ENCODE measurements at regions not wholly inside any gene's neighbourhood (a gene's known extent, or its start where the extent isn't known, plus 50 kb on each side); places are given as distances from the start of the nearest gene placed in this dataset.
A peak's percentile ranks its signal among the peaks of the same experiment; 100 is the strongest.

DNA sequence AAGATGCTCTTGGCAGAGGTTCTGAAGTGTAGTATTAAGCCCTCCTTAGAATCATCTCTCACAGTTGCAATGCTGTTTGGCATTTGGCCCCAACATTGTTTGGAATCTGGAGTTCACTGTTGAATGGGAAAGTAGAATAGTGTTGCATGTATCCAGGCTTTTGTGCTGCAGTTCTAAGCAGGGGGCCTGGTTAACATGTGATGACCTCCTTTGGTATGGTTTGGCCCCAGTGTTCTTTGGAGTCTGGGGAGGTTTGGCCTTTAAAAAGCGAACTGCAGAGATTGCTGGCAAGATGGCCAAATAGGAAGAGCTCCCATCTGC lies 61.8 kb upstream of the PLD5 start:
- H4K8ac ChIP-seq (ENCODE audit: low read depth, low read length), result no peak overlapping the region
- no peak overlapping the region for H3K18ac ChIP-seq (ENCODE audit: low read length)
- no peaks in the 10 kb centered on the region for H3K36me3 ChIP-seq (replicated peaks in 1 of 2; ENCODE audit: control insufficient read depth in 2 of 2, insufficient read depth in 2 of 2, low read length in 2 of 2)
- peak; percentile 26 for DNase-seq (ENCODE audit: low spot score)
- H2BK12ac ChIP-seq (ENCODE audit: low read length), result no peak overlapping the region
- no peak overlapping the region for H3K9ac ChIP-seq (ENCODE audit: low read depth, low read length, poor library complexity)
- no peak overlapping the region for H2AK5ac ChIP-seq (ENCODE audit: low read depth, low read length)
- peak overlapping the region; percentile 85 for H3K27ac ChIP-seq (replicated peaks; ENCODE audit: low read length)
- no peak overlapping the region for H2BK120ac ChIP-seq (ENCODE audit: low read depth, low read length)
- H2BK5ac ChIP-seq (ENCODE audit: low read length), result no peak overlapping the region
- no peak overlapping the region for H3K4me3 ChIP-seq (ENCODE audit: low read length in 2 of 2)
- no peaks in the 10 kb centered on the region for H3K79me1 ChIP-seq (ENCODE audit: low read depth, low read length)
- WGBS, 2 donors (ENCODE audit: extremely low coverage in 2 of 2, insufficient read length in 2 of 2, insufficient replicate concordance in 1 of 2), result no CpG with 5 or more reads among the region's 1 CpG
- H3K23ac ChIP-seq (ENCODE audit: low read depth, low read length, poor library complexity), result no peak overlapping the region
- peaks cover 5 to 15% of the 10 kb centered on the region in 2 donors for H3K4me1 ChIP-seq (ENCODE audit: control insufficient read depth in 2 of 2, insufficient read depth in 1 of 2, low read depth in 1 of 2, low read length in 2 of 2)
- H3K14ac ChIP-seq (ENCODE audit: low read length), result no peak overlapping the region
- no peak overlapping the region for H2BK15ac ChIP-seq (ENCODE audit: low read length)
- peaks cover 0 to 25% of the 10 kb centered on the region in 2 donors for H3K9me3 ChIP-seq (replicated peaks in 1 of 2; ENCODE audit: control insufficient read depth in 2 of 2, insufficient read depth in 1 of 2, low read depth in 1 of 2, low read length in 2 of 2)
- H4K91ac ChIP-seq (ENCODE audit: low read depth, low read length, poor library complexity), result no peak overlapping the region
- no peak overlapping the region for H3K4ac ChIP-seq (ENCODE audit: low read length)
- H3K27me3 ChIP-seq (ENCODE audit: control insufficient read depth in 3 of 3, insufficient read depth in 3 of 3, low read depth in 1 of 3, low read length in 3 of 3), result peaks cover 0 to 48% (median 0%) of the 10 kb centered on the region in 3 experiments
- peak overlapping the region; percentile 25 for H3K4me2 ChIP-seq (ENCODE audit: insufficient read depth, low read length, poor library complexity, severe bottlenecking)
- H2AFZ ChIP-seq (ENCODE audit: low read length), result no peak overlapping the region

DNA sequence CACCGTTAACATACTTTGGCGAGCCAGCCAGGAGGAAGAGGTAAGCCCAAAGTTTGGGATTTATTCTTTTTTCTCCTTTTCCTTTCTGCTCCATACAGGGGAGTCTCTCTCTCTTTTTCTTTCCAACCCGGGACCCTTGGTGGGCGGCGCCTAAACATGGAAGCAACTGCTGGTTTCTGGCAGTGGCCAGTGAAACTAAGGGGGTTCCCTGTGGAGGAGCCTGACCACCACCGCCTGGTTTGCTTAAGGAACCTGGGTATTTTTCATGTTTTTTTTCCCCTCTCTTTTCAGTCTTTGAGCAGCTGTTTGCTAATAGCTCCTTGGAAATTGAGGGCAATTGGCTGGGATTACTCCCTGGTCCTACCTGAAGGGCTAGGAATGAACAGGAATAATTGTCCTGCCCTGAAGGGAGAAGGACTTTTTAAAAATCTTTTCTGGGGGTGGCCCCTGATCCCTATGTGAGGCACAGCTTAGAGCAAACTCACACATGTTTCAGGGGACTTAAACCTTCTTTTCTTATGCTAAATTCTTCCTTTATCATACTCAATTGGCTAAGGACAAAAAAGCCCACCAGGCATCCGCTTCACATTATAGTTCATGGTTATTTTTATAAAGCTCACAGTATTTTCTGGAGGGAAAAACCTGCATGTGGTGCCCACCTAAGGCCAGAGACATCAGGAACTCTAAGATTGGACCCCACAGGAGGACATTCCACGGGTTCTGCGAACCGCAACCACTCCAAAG lies 61.3 kb upstream of the PLD5 start:
- Histone ChIP-seq H3K14ac (ENCODE audit: low read length) (no peak overlapping the region), H3K9me3 (replicated peaks in 1 of 2; ENCODE audit: control insufficient read depth in 2 of 2, insufficient read depth in 1 of 2, low read depth in 1 of 2, low read length in 2 of 2) (peaks cover 0 to 25% of the 10 kb centered on the region in 2 donors), H3K23ac (ENCODE audit: low read depth, low read length, poor library complexity) (no peak overlapping the region), H2BK5ac (ENCODE audit: low read length) (no peak overlapping the region), H3K4me1 (ENCODE audit: control insufficient read depth in 2 of 2, insufficient read depth in 1 of 2, low read depth in 1 of 2, low read length in 2 of 2) (peaks cover 5 to 15% of the 10 kb centered on the region in 2 donors), H3K4me3 (ENCODE audit: low read length in 2 of 2) (no peak overlapping the region), H2BK15ac (ENCODE audit: low read length) (no peak overlapping the region), H3K9ac (ENCODE audit: low read depth, low read length, poor library complexity) (no peak overlapping the region), H2AFZ (ENCODE audit: low read length) (no peak overlapping the region), H2BK12ac (ENCODE audit: low read length) (no peak overlapping the region), H3K36me3 (replicated peaks in 1 of 2; ENCODE audit: control insufficient read depth in 2 of 2, insufficient read depth in 2 of 2, low read length in 2 of 2) (no peaks in the 10 kb centered on the region), H3K27ac (replicated peaks; ENCODE audit: low read length) (peak overlapping the region; percentile 85), H4K8ac (ENCODE audit: low read depth, low read length) (no peak overlapping the region), H4K91ac (ENCODE audit: low read depth, low read length, poor library complexity) (no peak overlapping the region), H3K27me3 (ENCODE audit: control insufficient read depth in 3 of 3, insufficient read depth in 3 of 3, low read depth in 1 of 3, low read length in 3 of 3) (peaks cover 0 to 53% (median 0%) of the 10 kb centered on the region in 3 experiments), H2BK120ac (ENCODE audit: low read depth, low read length) (no peak overlapping the region), H3K79me1 (ENCODE audit: low read depth, low read length) (no peaks in the 10 kb centered on the region), H3K4me2 (ENCODE audit: insufficient read depth, low read length, poor library complexity, severe bottlenecking) (peak overlapping the region; percentile 25), H2AK5ac (ENCODE audit: low read depth, low read length) (no peak overlapping the region), H3K18ac (ENCODE audit: low read length) (no peak overlapping the region), H3K4ac (ENCODE audit: low read length) (no peak overlapping the region)
- DNase-seq (ENCODE audit: low spot score), result peak; percentile 15
- WGBS, 2 donors (ENCODE audit: extremely low coverage in 2 of 2, insufficient read length in 2 of 2, insufficient replicate concordance in 1 of 2), result no CpG with 5 or more reads among the region's 10 CpGs

DNA sequence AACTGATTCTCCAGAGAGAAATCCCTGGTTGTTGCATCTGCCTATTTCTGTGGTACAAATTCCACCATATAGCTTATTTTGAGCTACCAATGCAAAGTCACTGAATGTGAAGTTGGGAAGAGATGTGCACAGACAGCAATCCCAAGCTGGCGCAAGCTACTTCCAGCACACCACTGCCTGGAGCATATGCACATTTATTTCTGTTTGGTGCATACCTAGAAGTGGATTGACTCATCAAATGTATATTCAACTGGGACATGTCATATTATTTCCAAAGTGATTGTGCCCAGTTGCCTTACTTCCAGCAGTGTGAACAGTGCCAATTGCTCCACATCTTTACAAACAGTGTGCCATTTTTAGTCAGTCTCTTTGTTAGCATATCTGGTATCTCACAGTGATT lies 58.2 kb upstream of the PLD5 start:
- Histone ChIP-seq H3K9ac (ENCODE audit: low read depth, low read length, poor library complexity) (no peak overlapping the region), H2BK5ac (ENCODE audit: low read length) (no peak overlapping the region), H2BK120ac (ENCODE audit: low read depth, low read length) (no peak overlapping the region), H2BK12ac (ENCODE audit: low read length) (no peak overlapping the region), H3K4me3 (ENCODE audit: low read length in 2 of 2) (no peak overlapping the region), H3K27me3 (ENCODE audit: control insufficient read depth in 3 of 3, insufficient read depth in 3 of 3, low read depth in 1 of 3, low read length in 3 of 3) (peaks cover 0 to 64% (median 0%) of the 10 kb centered on the region in 3 experiments), H3K23ac (ENCODE audit: low read depth, low read length, poor library complexity) (no peak overlapping the region), H2BK15ac (ENCODE audit: low read length) (no peak overlapping the region), H3K27ac (replicated peaks; ENCODE audit: low read length) (no peak overlapping the region), H3K4me1 (ENCODE audit: control insufficient read depth in 2 of 2, insufficient read depth in 1 of 2, low read depth in 1 of 2, low read length in 2 of 2) (peaks cover 5 to 15% of the 10 kb centered on the region in 2 donors), H3K9me3 (replicated peaks in 1 of 2; ENCODE audit: control insufficient read depth in 2 of 2, insufficient read depth in 1 of 2, low read depth in 1 of 2, low read length in 2 of 2) (peaks cover 0 to 16% of the 10 kb centered on the region in 2 donors), H2AFZ (ENCODE audit: low read length) (no peak overlapping the region), H2AK5ac (ENCODE audit: low read depth, low read length) (no peak overlapping the region), H3K14ac (ENCODE audit: low read length) (no peak overlapping the region), H3K4me2 (ENCODE audit: insufficient read depth, low read length, poor library complexity, severe bottlenecking) (no peak overlapping the region), H4K91ac (ENCODE audit: low read depth, low read length, poor library complexity) (no peak overlapping the region), H3K4ac (ENCODE audit: low read length) (no peak overlapping the region), H3K79me1 (ENCODE audit: low read depth, low read length) (no peaks in the 10 kb centered on the region), H3K18ac (ENCODE audit: low read length) (no peak overlapping the region), H3K36me3 (replicated peaks in 1 of 2; ENCODE audit: control insufficient read depth in 2 of 2, insufficient read depth in 2 of 2, low read length in 2 of 2) (no peaks in the 10 kb centered on the region), H4K8ac (ENCODE audit: low read depth, low read length) (no peak overlapping the region)
- no CpG with 5 or more reads among the region's 1 CpG for WGBS, 2 donors (ENCODE audit: extremely low coverage in 2 of 2, insufficient read length in 2 of 2, insufficient replicate concordance in 1 of 2)
- no peak for DNase-seq (ENCODE audit: low spot score)

DNA sequence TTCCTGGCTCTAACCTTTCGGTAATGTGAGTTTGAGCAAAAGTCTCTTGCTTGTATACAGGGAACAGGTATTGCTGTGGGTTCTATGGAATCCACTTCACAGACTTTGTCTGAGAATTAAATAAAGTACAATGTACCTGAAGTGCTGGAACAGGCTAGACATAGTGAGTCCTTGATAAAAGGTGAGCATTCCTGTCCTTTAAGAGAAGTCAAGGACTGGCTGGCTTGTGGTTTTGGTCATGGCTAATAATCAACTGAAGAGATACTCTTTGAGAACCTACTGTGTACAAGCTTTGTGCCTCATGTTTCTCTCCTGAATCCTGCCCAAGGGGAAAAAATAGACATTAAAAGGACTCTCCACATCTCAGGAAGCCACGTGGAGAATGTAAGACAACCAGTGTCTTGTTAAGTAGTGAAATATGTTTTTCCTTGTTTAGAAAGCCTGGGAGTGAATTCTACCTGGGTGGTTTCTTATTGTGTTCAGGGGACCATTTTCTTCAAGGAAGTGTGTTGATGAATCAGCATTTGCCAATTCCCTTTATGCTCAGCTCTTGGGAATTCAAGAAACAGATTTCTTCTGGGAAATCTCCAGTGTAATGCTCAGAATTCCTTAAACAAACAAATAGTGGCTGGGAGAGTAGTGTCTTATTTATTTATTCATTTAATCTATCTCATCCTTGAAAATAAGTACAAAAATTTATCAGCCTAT lies 55.2 kb upstream of the PLD5 start:
- H3K27me3 ChIP-seq (ENCODE audit: control insufficient read depth in 3 of 3, insufficient read depth in 3 of 3, low read depth in 1 of 3, low read length in 3 of 3), result peaks cover 0 to 75% (median 0%) of the 10 kb centered on the region in 3 experiments
- H2AFZ ChIP-seq (ENCODE audit: low read length), result no peak overlapping the region
- peaks cover 0 to 3% of the 10 kb centered on the region in 2 donors for H3K4me1 ChIP-seq (ENCODE audit: control insufficient read depth in 2 of 2, insufficient read depth in 1 of 2, low read depth in 1 of 2, low read length in 2 of 2)
- H3K27ac ChIP-seq (replicated peaks; ENCODE audit: low read length), result no peak overlapping the region
- no peak overlapping the region for H2AK5ac ChIP-seq (ENCODE audit: low read depth, low read length)
- DNase-seq (ENCODE audit: low spot score), result no peak
- H3K18ac ChIP-seq (ENCODE audit: low read length), result no peak overlapping the region
- no CpG with 5 or more reads among the region's 2 CpGs for WGBS, 2 donors (ENCODE audit: extremely low coverage in 2 of 2, insufficient read length in 2 of 2, insufficient replicate concordance in 1 of 2)
- H3K23ac ChIP-seq (ENCODE audit: low read depth, low read length, poor library complexity), result no peak overlapping the region
- no peak overlapping the region for H3K14ac ChIP-seq (ENCODE audit: low read length)
- no peaks in the 10 kb centered on the region for H3K79me1 ChIP-seq (ENCODE audit: low read depth, low read length)
- no peak overlapping the region for H2BK12ac ChIP-seq (ENCODE audit: low read length)
- no peak overlapping the region for H3K4me3 ChIP-seq (ENCODE audit: low read length in 2 of 2)
- H3K9ac ChIP-seq (ENCODE audit: low read depth, low read length, poor library complexity), result no peak overlapping the region
- H3K9me3 ChIP-seq (replicated peaks in 1 of 2; ENCODE audit: control insufficient read depth in 2 of 2, insufficient read depth in 1 of 2, low read depth in 1 of 2, low read length in 2 of 2), result peaks cover 0 to 15% of the 10 kb centered on the region in 2 donors
- H3K4me2 ChIP-seq (ENCODE audit: insufficient read depth, low read length, poor library complexity, severe bottlenecking), result no peak overlapping the region
- no peak overlapping the region for H2BK120ac ChIP-seq (ENCODE audit: low read depth, low read length)
- H3K4ac ChIP-seq (ENCODE audit: low read length), result no peak overlapping the region
- no peak overlapping the region for H2BK15ac ChIP-seq (ENCODE audit: low read length)
- H4K91ac ChIP-seq (ENCODE audit: low read depth, low read length, poor library complexity), result no peak overlapping the region
- no peaks in the 10 kb centered on the region for H3K36me3 ChIP-seq (replicated peaks in 1 of 2; ENCODE audit: control insufficient read depth in 2 of 2, insufficient read depth in 2 of 2, low read length in 2 of 2)
- H4K8ac ChIP-seq (ENCODE audit: low read depth, low read length), result no peak overlapping the region
- H2BK5ac ChIP-seq (ENCODE audit: low read length), result no peak overlapping the region
